ENCODE measurements at regions not wholly inside any gene's neighbourhood (a gene's known extent, or its start where the extent isn't known, plus 50 kb on each side); places are given as distances from the start of the nearest gene placed in this dataset.

- DNase-seq (ENCODE audit: low read depth in 4 of 4, low spot score in 3 of 4): no peak
Observed at GRCh38 chr14:104363891-104364760, 215.4 kb upstream of the C14orf180 start.

- no peak for DNase-seq (ENCODE audit: low read depth in 4 of 4, low spot score in 3 of 4)
Observed at GRCh38 chr14:104364830-104365229, 214.7 kb upstream of the C14orf180 start.

DNA sequence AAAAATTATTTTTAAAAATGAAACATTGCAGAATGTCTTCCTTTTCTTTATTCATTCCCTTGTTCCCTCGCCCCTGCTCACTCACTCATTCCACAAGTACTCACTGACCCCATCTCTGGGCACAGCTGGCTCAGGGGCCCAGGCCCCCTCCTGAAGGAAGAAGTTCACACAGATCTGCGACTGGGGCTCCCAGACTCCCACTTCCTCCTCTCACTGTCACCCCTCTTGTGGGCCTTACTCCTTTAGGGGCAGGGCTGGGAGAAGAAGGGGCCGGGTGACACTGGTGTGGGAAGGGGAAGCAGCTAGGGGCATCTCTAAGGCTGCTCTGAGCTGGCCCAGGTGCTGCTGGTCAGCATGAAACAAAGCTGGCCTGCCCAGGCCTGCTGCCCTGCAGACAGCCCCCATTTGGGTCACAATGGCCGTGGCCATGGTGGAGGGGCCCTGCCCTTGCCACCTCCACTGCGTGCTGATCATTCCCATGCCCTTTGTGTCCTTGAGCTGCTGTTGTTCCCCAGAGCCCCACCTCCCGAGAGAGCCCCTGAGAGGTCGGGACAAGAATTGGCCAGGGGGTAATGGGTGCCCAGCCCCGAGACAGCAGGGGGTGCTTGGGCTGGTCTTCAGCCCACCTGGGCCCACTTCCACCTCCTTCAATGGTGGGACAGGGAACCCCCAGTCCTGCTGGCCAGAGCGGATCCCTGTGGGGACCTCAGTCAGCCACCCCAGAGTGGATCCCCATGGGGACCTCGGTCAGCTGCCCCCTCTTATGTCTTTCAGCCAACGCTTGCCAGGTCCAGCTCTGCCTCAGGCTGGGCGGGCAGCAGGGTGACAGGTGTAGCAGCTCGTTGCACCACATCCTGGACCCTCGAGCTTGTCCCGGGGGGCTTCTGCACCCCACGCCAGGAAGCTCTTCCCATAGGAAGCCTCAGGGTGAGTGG is 212.4 kb upstream of the C14orf180 start:
- DNase-seq (ENCODE audit: low read depth in 4 of 4, low spot score in 3 of 4): no peak

GRCh38 chr14:104367866-104368750 is 211.5 kb upstream of the C14orf180 start:
- DNase-seq (ENCODE audit: low read depth in 4 of 4, low spot score in 3 of 4): no peak

GRCh38 chr14:104368751-104369100 is 210.8 kb upstream of the C14orf180 start:
- DNase-seq (ENCODE audit: low read depth in 4 of 4, low spot score in 3 of 4): no peak

GRCh38 chr14:104369208-104369607 is 210.4 kb upstream of the C14orf180 start:
- no peak for DNase-seq (ENCODE audit: low read depth in 4 of 4, low spot score in 3 of 4)

DNA sequence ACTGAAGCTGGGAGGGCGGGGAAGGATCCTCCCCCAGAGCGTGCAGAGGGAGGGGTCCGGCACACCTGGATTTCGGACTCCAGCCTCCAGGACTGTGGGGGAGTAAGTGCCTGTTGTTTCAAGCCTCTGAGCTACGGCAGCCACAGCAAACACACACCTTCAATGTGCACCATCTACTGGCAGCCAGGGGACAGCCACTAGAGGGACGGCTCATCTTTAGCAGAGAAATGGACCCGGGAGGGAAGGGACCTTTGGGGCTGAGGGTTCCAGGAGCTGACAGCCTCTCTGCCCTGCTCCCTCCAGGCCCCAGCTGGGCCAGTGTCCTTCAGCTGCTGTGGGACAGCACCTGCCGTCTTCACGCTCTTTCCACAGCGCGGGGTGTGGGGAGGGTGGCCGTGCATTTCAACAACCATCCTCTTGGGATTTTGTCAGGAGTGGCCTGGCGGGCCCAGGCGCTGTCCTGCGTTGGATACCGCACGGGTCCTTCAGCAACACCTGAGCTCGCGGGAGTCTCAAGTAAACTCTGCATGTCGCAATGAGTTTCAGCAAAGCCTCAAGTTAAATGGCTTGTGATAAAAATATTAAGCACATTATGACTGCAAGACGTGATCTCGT is 209.2 kb upstream of the C14orf180 start:
- no peak for DNase-seq (ENCODE audit: low read depth in 4 of 4, low spot score in 3 of 4)

DNA sequence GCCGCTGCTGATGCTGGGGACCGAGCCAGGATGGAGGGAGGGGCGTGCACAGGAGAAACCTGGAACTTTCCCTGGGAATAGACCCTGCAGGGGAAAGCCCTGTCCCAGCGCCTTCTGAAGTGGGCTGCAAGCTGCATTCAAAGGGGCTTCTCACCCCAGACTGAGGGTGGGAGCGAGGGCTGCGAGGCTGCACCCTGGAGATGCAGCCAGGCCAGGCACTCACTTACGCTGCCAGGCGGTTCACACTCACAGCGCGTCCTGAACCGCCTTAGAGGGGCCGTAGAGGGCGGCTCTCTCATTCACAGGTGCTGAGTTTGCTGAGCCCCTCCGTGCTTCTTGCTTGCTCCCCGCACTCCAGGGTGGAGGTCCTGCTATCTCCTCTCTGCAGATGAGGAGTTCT is 208.5 kb upstream of the C14orf180 start:
- no peak for DNase-seq (ENCODE audit: low read depth in 4 of 4, low spot score in 3 of 4)

DNA sequence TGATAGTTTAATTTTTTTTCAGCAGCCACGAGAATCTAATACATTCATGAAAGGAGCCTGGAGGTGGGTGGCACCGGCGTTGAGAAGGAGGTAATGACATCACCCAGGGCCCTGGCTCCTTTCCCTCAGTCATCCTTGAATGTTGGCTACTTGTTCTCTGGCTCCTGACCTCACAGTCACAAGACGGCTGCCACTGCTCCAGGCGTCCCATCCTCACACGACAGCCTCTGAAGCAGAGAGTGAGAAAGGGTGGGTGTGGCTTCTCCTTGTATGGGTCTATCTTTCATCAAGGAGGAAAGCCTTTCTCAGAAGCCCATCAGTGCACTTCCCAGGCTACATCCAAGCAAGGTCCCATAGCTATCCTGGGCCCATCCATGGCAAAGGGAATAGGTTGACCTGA is 207.6 kb upstream of the C14orf180 start:
- DNase-seq (ENCODE audit: low read depth in 4 of 4, low spot score in 3 of 4): no peak

GRCh38 chr14:104372390-104373054 is 207.0 kb upstream of the C14orf180 start:
- no peak for DNase-seq (ENCODE audit: low read depth in 4 of 4, low spot score in 3 of 4)

DNA sequence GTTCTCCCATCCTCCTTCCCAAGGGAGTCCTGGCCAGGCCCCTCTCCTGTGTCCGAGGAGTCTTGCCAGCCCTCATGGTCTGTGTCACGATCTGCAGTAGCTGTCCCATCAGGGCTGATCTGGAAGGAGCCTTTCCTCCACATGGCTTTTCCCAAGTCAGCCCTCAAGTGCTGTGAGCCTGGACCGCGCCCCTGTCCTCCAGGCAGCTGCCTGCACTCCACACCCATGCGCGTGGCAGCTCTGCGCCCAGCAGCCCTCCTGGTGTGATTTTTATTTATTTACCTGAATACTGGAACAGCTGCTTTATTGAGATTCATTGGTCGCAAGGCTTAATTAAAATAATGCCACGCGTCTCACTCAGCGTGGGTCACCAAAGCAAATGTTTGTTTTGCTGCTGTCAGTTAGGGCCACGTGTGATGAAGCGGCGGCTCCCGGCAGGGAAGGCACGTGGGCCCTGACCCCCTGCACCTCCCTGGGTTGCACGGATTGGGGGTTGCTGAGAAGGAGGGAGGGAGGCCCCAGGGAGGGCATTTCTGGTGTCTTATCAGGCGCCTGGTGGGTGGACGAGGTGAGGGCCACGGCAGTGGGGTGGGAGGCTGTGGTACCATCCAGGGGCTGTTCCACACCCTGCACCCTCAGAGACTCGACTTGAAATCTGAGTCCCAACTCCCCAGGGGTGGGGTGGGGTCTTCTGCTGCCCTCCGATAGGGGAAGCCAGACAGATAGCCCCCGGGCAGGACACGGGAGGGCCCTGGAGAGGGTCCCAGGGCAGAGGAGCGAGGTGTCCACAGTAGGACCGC is 206.3 kb upstream of the C14orf180 start:
- DNase-seq (ENCODE audit: low read depth in 4 of 4, low spot score in 3 of 4): no peak

DNA sequence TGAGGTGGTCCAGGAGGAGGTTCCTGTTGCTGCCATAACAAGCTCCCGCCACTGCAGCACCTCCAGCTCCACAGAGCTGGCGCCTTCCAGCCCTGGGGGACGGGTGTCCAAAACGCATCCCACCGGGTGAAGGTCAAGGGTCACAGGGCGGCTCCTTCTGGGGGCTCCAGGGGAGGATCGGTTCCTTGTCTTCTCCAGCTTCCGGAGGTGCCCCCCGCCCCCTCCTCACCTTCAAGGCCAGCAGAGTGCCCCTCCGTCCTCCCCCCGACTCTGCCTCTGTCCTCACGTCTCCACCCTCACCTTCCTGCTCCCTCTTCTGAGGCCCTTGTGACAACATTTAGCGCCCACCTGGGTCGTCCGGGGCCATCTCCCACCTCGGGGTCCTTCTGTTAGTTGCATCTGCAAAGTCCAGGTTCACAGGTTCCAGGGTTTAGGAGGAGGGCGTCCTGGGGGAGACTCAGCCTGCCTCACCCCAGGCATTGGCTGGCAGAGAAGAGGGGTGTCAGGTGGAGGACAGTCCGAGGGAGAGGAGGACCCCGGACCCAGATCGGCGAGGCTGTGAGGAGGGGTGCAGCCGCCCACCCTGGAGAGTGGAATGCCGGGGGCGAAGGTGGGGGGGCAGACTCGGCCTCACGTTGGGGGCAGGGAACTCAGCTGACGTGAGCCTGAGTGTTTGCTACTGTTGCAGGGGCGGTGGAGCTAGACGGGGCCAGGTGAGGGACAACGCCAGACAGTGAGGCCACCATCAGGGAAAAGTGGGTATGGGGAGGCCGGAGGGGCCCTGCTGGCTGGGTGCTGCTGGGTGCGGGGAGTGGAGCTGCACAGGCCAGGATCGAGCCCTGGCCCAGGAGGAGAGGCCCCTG is 205.5 kb upstream of the C14orf180 start:
- no peak for DNase-seq (ENCODE audit: low read depth in 4 of 4, low spot score in 3 of 4)

- DNase-seq (ENCODE audit: low read depth in 4 of 4, low spot score in 3 of 4): no peak
Observed at GRCh38 chr14:104374718-104375080, 204.9 kb upstream of the C14orf180 start.

DNA sequence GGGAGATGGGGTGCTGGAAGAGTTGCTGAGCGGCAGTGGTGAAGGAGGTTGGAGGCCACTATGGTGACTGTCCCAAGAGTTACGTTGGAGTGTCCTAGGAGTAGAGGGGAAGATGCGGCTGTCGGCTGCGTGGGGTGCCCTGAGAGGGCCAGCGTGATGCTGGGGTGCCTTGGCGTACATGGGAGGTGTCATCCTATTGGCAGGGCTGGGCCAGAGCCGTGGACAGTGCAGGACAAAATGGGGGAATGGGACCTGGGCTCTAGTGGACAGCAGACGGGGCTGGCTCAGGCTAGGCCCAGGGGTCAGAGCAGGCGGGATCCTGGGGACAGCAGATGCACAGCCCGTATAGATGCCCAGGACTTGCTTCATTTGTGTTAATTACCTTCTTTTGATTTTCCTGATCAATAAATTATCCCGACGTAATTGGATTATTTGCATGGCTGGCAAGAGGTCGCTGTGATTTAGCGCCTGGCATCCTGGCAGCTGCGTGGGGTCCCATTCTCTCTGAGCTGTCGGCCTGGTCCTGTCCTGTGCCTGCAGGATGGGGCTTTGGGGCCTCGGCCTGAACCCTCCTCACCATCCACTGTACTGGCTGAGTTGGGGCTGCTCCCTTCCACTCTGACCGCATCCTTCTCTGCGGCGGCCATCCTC is 203.9 kb upstream of the C14orf180 start:
- DNase-seq (ENCODE audit: low read depth in 4 of 4, low spot score in 3 of 4): no peak

GRCh38 chr14:104376202-104377140 is 203.1 kb upstream of the C14orf180 start:
- DNase-seq (ENCODE audit: low read depth in 4 of 4, low spot score in 3 of 4): no peak

GRCh38 chr14:104377256-104377655 is 202.3 kb upstream of the C14orf180 start:
- no peak for DNase-seq (ENCODE audit: low read depth in 4 of 4, low spot score in 3 of 4)

All from left renal pelvis (tissue), 4 donors.